ENCODE measurements at regions not wholly inside any gene's neighbourhood (a gene's known extent, or its start where the extent isn't known, plus 50 kb on each side); places are given as distances from the start of the nearest gene placed in this dataset.

- Histone ChIP-seq H4K91ac (ENCODE audit: insufficient read depth, low read depth, low read length) (no peak overlapping the region), H4K8ac (ENCODE audit: low read depth in 2 of 2, low read length in 2 of 2) (no peak overlapping the region), H2AK5ac (ENCODE audit: low read depth, low read length) (no peak overlapping the region), H3K79me1 (ENCODE audit: low read depth in 1 of 2, low read length in 2 of 2) (no peaks in the 10 kb centered on the region), H3K14ac (replicated peaks; ENCODE audit: low read depth, low read length) (no peak overlapping the region), H3K36me3 (ENCODE audit: control insufficient read depth, insufficient read depth, low read length) (no peaks in the 10 kb centered on the region), H3K9ac (ENCODE audit: low read depth, low read length) (no peak overlapping the region), H2BK15ac (ENCODE audit: low read depth, low read length) (no peak overlapping the region), H3K4ac (ENCODE audit: low read depth, low read length) (no peak overlapping the region), H3K56ac (ENCODE audit: extremely low read depth, insufficient read depth, low read length) (no peak overlapping the region), H2BK20ac (ENCODE audit: low read depth, low read length) (no peak overlapping the region), H2BK5ac (ENCODE audit: low read depth, low read length, poor library complexity, severe bottlenecking) (no peak overlapping the region), H4K20me1 (ENCODE audit: insufficient read depth, low read length) (no peaks in the 10 kb centered on the region), H2AFZ (replicated peaks; ENCODE audit: low read length, poor library complexity) (no peak overlapping the region), H3K9me3 (ENCODE audit: control insufficient read depth, insufficient read depth, low read length) (peaks cover 4% of the 10 kb centered on the region; the same call in 1 of the 2 replicates), H3K18ac (ENCODE audit: low read depth, low read length) (no peak overlapping the region), H3K4me1 (ENCODE audit: control insufficient read depth, insufficient read depth, low read length) (no peaks in the 10 kb centered on the region), H3K4me2 (ENCODE audit: low read depth, low read length) (no peak overlapping the region), H3K23ac (ENCODE audit: low read depth, low read length) (no peak overlapping the region), H3K9me1 (ENCODE audit: insufficient read depth, low read length) (no peaks in the 10 kb centered on the region), H3K27me3 (ENCODE audit: control insufficient read depth, insufficient read depth, low read length) (no peaks in the 10 kb centered on the region), H3K4me3 (ENCODE audit: insufficient read depth, low read depth, low read length) (no peak overlapping the region), H3K27ac (ENCODE audit: insufficient read depth, low read length) (no peak overlapping the region), H2AK9ac (replicated peaks; ENCODE audit: low read depth, low read length, poor library complexity) (no peak overlapping the region), H4K5ac (ENCODE audit: low read depth, low read length) (no peak overlapping the region), H2BK120ac (ENCODE audit: low read depth, low read length) (no peak overlapping the region)
- ChIA-PET CTCF (no interaction called here), POLR2A (ENCODE audit: unreplicated experiment) (no interaction called here)
- no peak for TF ChIP-seq NFE2L2 (IDR thresholded peaks at IDR 0.05; ENCODE audit: low read depth, low read length)
- TF ChIP-seq RFX5 (IDR thresholded peaks at IDR 0.05; ENCODE audit: low read depth, low read length): no peak
- no peak for TF ChIP-seq SMC3 (IDR thresholded peaks at IDR 0.05; ENCODE audit: low read depth, low read length)
- TF ChIP-seq MXI1 (IDR thresholded peaks at IDR 0.05; ENCODE audit: borderline replicate concordance, low read depth, low read length): no peak
- TF ChIP-seq RAD21 (IDR thresholded peaks at IDR 0.05; ENCODE audit: low read length): no peak
- TF ChIP-seq BHLHE40 (IDR thresholded peaks at IDR 0.05; ENCODE audit: low read depth, low read length): no peak
- no peak for TF ChIP-seq FOS (IDR thresholded peaks at IDR 0.05; ENCODE audit: low read depth, low read length)
- no peak for TF ChIP-seq CHD1 (IDR thresholded peaks at IDR 0.05; ENCODE audit: low read depth, low read length)
- TF ChIP-seq, protein P1, sequence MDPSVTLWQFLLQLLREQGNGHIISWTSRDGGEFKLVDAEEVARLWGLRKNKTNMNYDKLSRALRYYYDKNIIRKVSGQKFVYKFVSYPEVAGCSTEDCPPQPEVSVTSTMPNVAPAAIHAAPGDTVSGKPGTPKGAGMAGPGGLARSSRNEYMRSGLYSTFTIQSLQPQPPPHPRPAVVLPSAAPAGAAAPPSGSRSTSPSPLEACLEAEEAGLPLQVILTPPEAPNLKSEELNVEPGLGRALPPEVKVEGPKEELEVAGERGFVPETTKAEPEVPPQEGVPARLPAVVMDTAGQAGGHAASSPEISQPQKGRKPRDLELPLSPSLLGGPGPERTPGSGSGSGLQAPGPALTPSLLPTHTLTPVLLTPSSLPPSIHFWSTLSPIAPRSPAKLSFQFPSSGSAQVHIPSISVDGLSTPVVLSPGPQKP (IDR thresholded peaks at IDR 0.05; ENCODE audit: borderline replicate concordance, low read depth, low read length): no peak
- TF ChIP-seq, protein P2, sequence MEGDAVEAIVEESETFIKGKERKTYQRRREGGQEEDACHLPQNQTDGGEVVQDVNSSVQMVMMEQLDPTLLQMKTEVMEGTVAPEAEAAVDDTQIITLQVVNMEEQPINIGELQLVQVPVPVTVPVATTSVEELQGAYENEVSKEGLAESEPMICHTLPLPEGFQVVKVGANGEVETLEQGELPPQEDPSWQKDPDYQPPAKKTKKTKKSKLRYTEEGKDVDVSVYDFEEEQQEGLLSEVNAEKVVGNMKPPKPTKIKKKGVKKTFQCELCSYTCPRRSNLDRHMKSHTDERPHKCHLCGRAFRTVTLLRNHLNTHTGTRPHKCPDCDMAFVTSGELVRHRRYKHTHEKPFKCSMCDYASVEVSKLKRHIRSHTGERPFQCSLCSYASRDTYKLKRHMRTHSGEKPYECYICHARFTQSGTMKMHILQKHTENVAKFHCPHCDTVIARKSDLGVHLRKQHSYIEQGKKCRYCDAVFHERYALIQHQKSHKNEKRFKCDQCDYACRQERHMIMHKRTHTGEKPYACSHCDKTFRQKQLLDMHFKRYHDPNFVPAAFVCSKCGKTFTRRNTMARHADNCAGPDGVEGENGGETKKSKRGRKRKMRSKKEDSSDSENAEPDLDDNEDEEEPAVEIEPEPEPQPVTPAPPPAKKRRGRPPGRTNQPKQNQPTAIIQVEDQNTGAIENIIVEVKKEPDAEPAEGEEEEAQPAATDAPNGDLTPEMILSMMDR (conservative IDR thresholded peaks at IDR 0.05; ENCODE audit: low read depth, low read length): no peak
- no peak for TF ChIP-seq CEBPB (IDR thresholded peaks at IDR 0.05; ENCODE audit: low read depth, low read length)
- TF ChIP-seq RCOR1 (IDR thresholded peaks at IDR 0.05; ENCODE audit: insufficient replicate concordance, low read length): no peak
- no peak for TF ChIP-seq USF2 (IDR thresholded peaks at IDR 0.05; ENCODE audit: low read depth, low read length)
- TF ChIP-seq POLR2A (IDR thresholded peaks at IDR 0.05; ENCODE audit: low read depth, low read length): no peak
- TF ChIP-seq MAFK (IDR thresholded peaks at IDR 0.05; ENCODE audit: low read depth, low read length): no peak
- TF ChIP-seq MAZ (IDR thresholded peaks at IDR 0.05; ENCODE audit: borderline replicate concordance, low read depth, low read length): no peak
- ATAC-seq (ENCODE audit: low read depth) (no peak), DNase-seq (no peak)
- WGBS, 2 experiments (ENCODE audit: extremely low coverage in 2 of 2, insufficient read length in 1 of 2): 86% methylated on average over 1 of the region's 5 CpGs; no CpG with 5 or more reads in 1 of the 2 experiments
- dilution Hi-C loops (cut with HindIII; ENCODE audit: low sequenced_read_pairs, unreplicated experiment) (no loop called here), intact Hi-C loops (cut with micrococcal nuclease) (no loop called here), in situ Hi-C loops (cut with MboI; ENCODE audit: low sequenced_read_pairs) (no loop called here)
- no TSS peak for BruUV-seq (replicated peaks)
Observed at GRCh38 chr19:32067685-32068084, 277.7 kb upstream of the ZNF507 start.

All from IMR-90 (cell line).